Medulla oblongata (tissue), 1 donor: ENCODE measurements at regions not wholly inside any gene's neighbourhood (a gene's known extent, or its start where the extent isn't known, plus 50 kb on each side); places are given as distances from the start of the nearest gene placed in this dataset.
"Not testable (repeated sequence)": the region's sequence is repeated elsewhere in the genome, so short reads cannot be mapped to it uniquely, and the experiment has no call there.

Experiments
- DNase-seq: peaks from one replicate; pipeline ENCODE4 v3.0.0-alpha.2; 2015; ENCODE audit errors: extremely low spot score

- DNase-seq: no peak
Measured at GRCh38 chr7:69363136-69363535, 235.1 kb upstream of the AUTS2 start.

GRCh38 chr7:69364813-69365643, 233.2 kb upstream of the AUTS2 start:
- DNase-seq: no peak

GRCh38 chr7:69365651-69366192, 232.6 kb upstream of the AUTS2 start:
- no peak for DNase-seq

DNA sequence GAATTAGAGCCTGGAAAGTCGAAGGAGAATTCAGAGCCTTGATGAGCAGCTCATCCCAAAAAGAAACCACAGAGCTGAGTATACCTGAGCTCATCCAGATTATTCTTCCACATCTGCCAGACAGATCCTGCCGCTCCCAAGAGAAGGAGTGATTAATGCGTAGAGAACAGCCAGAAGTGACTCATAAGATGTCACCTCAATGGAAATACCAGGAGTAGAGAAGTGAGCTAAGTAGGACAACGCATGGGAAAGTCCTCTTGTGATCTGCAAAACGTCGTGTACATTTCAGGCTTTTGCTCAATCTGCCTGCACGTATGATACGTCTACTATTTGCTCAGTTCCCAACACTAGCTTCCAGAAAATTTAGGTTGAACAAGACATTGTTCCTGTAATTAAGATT, 230.5 kb upstream of the AUTS2 start:
- DNase-seq: no peak

DNA sequence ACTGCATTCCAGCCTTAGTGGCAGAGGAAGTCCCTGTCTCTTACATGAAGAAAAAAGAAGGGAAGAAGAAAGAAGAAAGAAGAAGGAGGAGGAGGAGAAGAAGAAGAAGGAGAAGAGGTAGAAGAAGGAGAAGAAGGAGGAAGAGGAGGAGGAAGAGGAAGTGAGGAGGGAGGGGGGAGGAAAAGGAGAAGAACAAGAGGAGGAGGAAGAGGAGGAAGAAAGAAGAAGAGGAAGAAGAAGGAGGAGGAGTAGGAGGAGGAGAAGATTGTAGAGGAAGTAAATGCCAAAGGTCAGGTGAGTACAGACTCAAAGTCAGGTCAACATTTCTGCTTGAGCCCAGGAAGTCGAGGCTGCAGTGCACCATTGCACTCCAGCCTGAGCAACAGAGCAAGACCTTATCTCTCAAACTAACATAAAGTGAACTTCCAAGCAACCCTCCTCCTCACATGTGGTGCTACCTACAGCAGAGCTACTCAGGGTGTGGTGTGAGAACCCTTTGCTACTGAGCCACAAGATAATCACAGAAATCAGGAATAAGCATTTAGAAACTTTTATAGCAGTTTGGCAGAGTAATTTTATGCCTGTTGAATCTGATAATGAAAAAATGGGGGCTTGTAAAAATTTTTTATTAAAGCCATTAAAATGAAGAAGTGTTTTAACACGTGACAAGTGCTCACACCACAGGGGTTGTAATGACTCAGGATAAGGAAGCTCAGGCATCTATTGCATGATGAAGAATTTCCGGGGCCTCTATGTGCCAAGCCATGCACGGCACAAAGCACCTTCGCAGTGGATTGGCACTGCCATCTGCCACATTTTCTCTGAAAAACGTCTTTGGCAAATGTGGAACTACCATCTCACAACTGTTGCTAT, 224.9 kb upstream of the AUTS2 start:
- DNase-seq: no peak

GRCh38 chr7:69374044-69374425, 224.2 kb upstream of the AUTS2 start:
- DNase-seq: no peak

DNA sequence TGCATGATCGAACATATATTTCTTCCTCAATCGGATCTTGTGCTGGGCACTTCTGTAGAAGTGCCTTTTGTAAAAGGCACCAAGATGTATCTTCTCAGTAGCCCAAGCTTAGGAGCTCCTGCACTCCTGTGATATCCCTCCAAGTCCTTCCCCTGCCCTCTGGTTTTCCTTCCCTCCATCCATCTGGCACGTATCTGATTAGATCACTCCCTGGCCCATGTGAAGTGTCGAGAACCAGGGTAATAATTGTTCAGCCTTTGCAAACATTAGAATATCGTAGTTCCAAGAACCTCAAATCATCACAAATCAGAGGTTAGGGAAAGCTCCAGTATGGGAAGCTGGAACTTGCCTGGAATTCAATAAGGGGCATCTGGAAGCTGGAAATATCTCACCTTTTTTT, 221.1 kb upstream of the AUTS2 start:
- DNase-seq: no peak

GRCh38 chr7:69388452-69389137, 209.7 kb upstream of the AUTS2 start:
- no peak for DNase-seq

DNA sequence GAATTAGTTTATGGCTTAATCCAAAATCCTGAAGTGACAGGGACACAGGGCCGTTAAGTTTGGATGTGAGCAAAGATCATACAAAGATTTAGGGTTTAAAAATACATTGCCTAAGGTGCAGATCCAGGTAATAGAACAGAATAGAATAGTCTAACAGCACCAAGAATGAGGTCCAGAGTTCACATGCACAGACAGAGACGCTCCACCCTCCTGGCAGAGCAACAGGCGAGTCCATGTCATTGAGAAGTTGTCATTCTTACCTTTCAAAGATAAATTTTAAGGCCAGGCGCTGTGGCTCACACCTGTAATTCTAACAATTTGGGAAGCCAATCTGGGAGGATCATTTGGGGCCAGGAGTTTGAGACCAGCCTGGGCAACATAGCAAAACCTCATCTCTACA, 209.1 kb upstream of the AUTS2 start:
- DNase-seq: no peak

DNA sequence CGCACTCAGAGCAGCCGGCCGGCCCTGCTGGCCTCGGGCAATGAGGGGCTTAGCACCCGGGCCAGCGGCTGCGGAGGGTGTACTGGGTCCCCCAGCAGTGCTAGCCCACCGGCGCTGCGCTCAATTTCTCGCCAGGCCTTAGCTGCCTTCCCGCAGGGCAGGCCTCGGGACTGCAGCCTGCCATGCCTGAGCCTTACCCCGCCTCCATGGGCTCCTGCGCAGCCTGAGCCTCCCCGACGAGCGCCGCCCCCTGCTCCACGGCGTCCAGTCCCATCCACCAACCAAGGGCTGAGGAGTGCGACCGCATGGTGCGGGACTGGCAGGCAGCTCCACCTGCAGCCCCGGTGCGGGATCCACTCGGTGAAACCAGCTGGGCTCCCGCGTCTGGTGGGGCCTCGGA, 204.4 kb upstream of the AUTS2 start:
- DNase-seq: not testable (repeated sequence)

- no peak for DNase-seq
Measured at GRCh38 chr7:69395061-69395714, 203.1 kb upstream of the AUTS2 start.

GRCh38 chr7:69398986-69399385, 199.3 kb upstream of the AUTS2 start:
- no peak for DNase-seq

- peak; percentile 69 for DNase-seq
Measured at GRCh38 chr7:69399401-69399800, 198.9 kb upstream of the AUTS2 start.

DNA sequence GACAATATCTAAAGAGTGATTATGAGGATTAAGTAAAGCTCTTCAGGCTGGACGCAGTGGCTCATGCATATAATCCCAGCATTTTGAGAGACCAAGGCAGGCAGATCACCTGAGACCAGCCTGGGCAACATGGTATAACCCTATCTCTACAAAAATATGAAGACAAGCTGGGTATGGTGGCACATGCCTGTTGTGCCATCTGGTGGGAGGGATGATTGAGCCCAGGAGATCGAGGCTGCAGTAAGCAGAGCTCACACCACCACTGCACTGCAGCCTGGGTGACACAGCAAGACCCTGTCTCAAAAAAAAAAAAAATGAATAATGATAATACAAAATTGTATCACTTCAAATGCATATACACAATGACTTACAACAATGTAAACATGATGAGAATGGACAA, 195.6 kb upstream of the AUTS2 start:
- no peak for DNase-seq

- DNase-seq: no peak
Measured at GRCh38 chr7:69403169-69403568, 195.1 kb upstream of the AUTS2 start.

- DNase-seq: no peak
Measured at GRCh38 chr7:69411018-69411417, 187.3 kb upstream of the AUTS2 start.

GRCh38 chr7:69411466-69411865, 186.8 kb upstream of the AUTS2 start:
- DNase-seq: no peak

DNA sequence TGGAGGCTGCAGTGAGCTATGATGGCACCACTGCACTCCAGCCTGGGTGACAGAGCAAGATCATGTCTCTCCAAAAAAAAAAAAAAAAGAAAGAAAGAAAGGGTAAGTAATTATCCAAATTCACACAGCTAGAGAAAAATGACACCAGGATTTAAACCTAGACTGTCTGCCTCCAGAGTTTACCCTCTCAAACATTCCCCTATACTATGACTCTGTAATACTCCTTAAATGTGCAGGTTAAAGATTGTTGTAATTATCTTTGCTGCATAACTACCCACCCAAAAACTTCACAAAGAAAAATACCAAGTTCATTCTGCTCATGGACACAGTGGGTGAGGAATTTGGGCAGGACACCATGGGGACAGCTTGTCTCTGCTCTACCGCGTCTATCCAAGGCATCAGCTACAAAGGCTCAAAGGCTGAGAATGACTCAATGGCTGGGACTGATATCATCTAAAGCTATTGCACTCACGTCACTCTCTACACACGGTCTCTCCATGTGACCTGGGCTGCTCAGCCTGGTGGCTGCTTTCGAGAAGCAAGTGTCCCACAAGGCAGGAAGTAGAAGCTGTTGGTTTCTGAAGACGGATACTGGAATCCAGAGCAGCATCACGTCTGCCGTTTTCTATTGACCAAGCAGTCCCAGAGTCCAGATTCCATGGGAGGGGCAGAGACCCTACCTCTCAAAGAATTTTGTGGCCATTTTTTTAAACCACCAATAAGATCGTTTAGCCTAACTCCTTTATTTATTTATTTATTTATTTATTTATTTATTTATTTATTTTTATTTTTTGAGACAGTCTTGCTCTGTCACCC, 185.7 kb upstream of the AUTS2 start:
- DNase-seq: peak; percentile 63

GRCh38 chr7:69414555-69414954, 183.7 kb upstream of the AUTS2 start:
- no peak for DNase-seq

DNA sequence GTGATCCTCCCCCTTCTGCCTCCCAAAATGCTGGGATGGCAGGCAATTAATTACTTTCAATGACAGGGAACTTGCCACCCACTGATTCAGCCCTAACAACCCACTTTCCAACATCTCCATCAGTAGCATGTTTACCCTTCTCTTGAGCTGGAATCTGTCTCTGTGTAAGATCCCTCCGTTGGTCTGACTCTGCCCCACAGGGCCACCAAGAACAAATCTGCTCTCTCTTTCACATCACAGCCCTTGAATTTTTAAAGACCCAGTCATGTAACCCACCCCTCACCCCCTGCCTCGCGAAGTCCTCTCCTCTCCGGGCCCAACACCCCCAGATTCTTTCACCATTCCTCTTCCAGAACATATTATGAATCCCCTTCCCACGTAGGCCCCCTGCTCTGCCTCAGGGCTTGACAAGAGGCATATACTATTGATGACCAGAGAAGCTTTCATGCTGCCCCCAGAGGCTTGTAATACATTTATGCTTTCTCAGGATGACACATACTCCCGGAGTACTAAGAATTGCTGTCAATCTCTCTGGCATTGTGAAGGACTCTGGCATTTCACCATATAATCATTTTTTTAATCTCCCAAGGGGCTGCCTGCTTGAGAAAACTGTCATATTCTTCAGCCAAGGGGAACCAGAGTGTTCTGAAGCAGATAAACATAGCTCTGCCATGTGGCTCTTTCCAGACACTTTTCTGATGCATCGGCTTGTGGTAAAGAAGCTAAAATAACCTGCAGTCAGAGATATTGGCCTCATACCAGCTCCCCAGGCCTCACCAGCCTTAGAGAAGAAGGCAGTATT, 179.2 kb upstream of the AUTS2 start:
- DNase-seq: no peak
